Transverse colon (tissue), 4 donors: ENCODE measurements at regions not wholly inside any gene's neighbourhood (a gene's known extent, or its start where the extent isn't known, plus 50 kb on each side); places are given as distances from the start of the nearest gene placed in this dataset.

Experiments
- DNase-seq: peaks from one replicate; pipeline ENCODE4 v3.0.0-alpha.2; 2019
- H3K27ac ChIP-seq, 4 donors: fragments of 200-600 bp; sonication (generic); 2 replicates each; pipeline ENCODE4 v1.5.1; 2016 to 2018; ENCODE audit warnings: inconsistent platforms in 4 of 4
- H3K27me3 ChIP-seq: fragments of 200-600 bp; sonication (generic); 2 replicates; pipeline ENCODE4 v1.5.1; 2017; ENCODE audit warnings: inconsistent platforms
- H3K36me3 ChIP-seq, 4 donors: fragments of 200-600 bp; sonication (generic); 2 replicates each; pipeline ENCODE4 v1.5.1; 2017 to 2019; ENCODE audit warnings: inconsistent platforms in 4 of 4
- H3K4me1 ChIP-seq, 4 donors: fragments of 200-600 bp; sonication (generic); 2 replicates each; pipeline ENCODE4 v1.5.1; 2017 to 2020; ENCODE audit warnings: inconsistent platforms in 4 of 4
- H3K4me3 ChIP-seq, 4 donors: fragments of 200-600 bp; sonication (generic); 1 replicate in 1 of 4; 2 replicates in 3 of 4; pipeline versions ENCODE4 v1.5.1 to v1.6.1; 2017 to 2019; ENCODE audit warnings: inconsistent platforms in 4 of 4
- H3K9me3 ChIP-seq, 2 donors: fragments of 200-600 bp; sonication (generic); 2 replicates each; pipeline ENCODE4 v1.5.1; 2017 to 2019; ENCODE audit warnings: inconsistent platforms in 2 of 2
- EP300 ChIP-seq: sonication (generic); formaldehyde crosslinking; IDR thresholded peaks from one replicate; pipeline ENCODE4 v1.6.1; 2017; ENCODE audit warnings: antibody characterized with exemption, low read depth
- POLR2A ChIP-seq: fragments of 450-650 bp; IDR thresholded peaks from one replicate; pipeline ENCODE4 v1.6.1; 2016; ENCODE audit warnings: antibody characterized with exemption, mild to moderate bottlenecking, moderate library complexity
- POLR2AphosphoS5 ChIP-seq, 3 donors: sonication (generic); formaldehyde crosslinking; IDR thresholded peaks; one replicate each; pipeline ENCODE4 v1.6.1; 2016; ENCODE audit warnings: antibody characterized with exemption in 3 of 3
- WGBS, 2 donors: methylation state at CpG; one replicate each; pipeline ENCODE4 v1.1.5; 2018; ENCODE audit warnings: low coverage in 1 of 2; 5-methylcytosine and 5-hydroxymethylcytosine counted together
- in situ Hi-C, 4 donors: fragments of 200-750 bp; cut with MboI; loops; one replicate each; pipeline versions ENCODE4 v1.15.0 to v1.15.1; 2017; ENCODE audit warnings: low sequenced_read_pairs in 3 of 4, low pct_ligation_motif_present in 1 of 4, low pct_unique_long_range_greater_than_20kb in 1 of 4
- intact Hi-C: fragments of 100-400 bp; cut with DNase I; formaldehyde crosslinking; loops from one replicate; pipeline ENCODE4 v1.15.1; 2023; ENCODE audit warnings: low total_unique reads
- TF ChIP-seq, protein P1 (sequence below), 5 experiments: fragments of 200-600 bp in 3 of 5; fragments of 450-650 bp in 2 of 5; sonication (generic) in 3 of 5; IDR thresholded peaks; 1 replicate in 2 of 5; 2 replicates in 3 of 5; pipeline ENCODE4 v1.5.1; 2016 to 2017; ENCODE audit warnings: antibody characterized with exemption in 5 of 5, inconsistent platforms in 3 of 5, mild to moderate bottlenecking in 2 of 5, moderate library complexity in 1 of 5

DNA sequence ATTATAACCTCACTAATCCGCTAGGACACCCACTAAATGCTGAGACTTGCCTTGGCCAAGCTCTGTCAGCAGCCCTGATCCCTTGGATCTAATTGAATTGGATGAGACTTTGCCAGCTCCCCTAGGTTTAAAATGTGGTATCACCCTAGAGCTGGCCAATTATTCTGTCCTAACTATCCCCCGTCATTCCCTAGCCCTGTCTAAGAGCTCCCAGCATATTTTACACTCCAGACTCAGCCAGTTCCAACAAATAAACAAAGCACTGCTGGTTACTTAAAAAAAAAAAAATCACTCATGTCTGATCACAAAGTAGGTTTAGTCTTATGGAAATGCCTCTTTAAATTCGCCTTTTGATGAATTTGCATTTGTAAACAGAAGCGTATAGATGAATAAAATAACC is 147.9 kb upstream of the EGR2 start:
- Histone ChIP-seq H3K9me3 (no peaks in the 10 kb centered on the region), H3K27me3 (no peaks in the 10 kb centered on the region), H3K36me3 (no peaks in the 10 kb centered on the region), H3K27ac (no peak overlapping the region), H3K4me3 (no peak overlapping the region), H3K4me1 (no peaks in the 10 kb centered on the region)
- 73 to 81% methylated on average over 3 to 4 of the region's 4 CpGs for WGBS, 2 donors
- no peak for DNase-seq
- in situ Hi-C loops, result no loop called here
- intact Hi-C loops, result no loop called here
- no peak for TF ChIP-seq POLR2A
- no peak for TF ChIP-seq EP300
- TF ChIP-seq POLR2AphosphoS5 (IDR thresholded peaks at IDR 0.05), result no peak
- TF ChIP-seq, protein P1, sequence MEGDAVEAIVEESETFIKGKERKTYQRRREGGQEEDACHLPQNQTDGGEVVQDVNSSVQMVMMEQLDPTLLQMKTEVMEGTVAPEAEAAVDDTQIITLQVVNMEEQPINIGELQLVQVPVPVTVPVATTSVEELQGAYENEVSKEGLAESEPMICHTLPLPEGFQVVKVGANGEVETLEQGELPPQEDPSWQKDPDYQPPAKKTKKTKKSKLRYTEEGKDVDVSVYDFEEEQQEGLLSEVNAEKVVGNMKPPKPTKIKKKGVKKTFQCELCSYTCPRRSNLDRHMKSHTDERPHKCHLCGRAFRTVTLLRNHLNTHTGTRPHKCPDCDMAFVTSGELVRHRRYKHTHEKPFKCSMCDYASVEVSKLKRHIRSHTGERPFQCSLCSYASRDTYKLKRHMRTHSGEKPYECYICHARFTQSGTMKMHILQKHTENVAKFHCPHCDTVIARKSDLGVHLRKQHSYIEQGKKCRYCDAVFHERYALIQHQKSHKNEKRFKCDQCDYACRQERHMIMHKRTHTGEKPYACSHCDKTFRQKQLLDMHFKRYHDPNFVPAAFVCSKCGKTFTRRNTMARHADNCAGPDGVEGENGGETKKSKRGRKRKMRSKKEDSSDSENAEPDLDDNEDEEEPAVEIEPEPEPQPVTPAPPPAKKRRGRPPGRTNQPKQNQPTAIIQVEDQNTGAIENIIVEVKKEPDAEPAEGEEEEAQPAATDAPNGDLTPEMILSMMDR (IDR thresholded peaks at IDR 0.05), result no peak

DNA sequence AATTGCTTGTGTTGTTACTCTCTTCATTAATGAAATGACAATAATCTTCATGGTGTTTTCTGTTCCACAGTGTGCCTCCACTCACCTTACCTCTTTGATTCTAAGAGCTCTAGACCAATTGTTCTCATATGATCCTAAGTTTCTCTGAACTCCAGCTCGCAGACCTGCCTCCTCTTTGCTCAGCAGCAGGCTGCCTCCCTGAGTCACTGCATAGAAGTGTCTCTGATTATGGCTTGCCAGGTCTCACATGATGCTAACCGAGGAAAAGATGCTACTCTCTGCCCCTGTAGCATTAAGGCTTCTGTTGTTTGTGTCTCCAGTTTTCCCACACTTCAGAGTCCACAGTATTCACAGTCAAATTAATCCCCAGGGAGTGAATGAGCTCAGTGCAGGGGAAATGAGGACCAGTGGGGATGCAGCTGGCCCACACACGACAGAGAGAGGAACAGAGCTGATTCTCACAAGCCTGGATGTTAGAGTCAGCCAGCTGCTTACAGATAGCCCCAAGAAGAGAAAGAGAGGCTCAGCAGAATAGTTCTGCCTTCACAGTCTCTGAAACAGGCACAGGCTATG is 145.9 kb upstream of the EGR2 start:
- TF ChIP-seq POLR2AphosphoS5 (IDR thresholded peaks at IDR 0.05) (no peak), EP300 (no peak), POLR2A (no peak)
- TF ChIP-seq, protein P1 (IDR thresholded peaks at IDR 0.05), result no peak
- Histone ChIP-seq H3K36me3 (no peaks in the 10 kb centered on the region), H3K4me1 (no peaks in the 10 kb centered on the region), H3K27ac (no peak overlapping the region), H3K9me3 (no peaks in the 10 kb centered on the region), H3K27me3 (no peaks in the 10 kb centered on the region), H3K4me3 (no peak overlapping the region)
- no peak for DNase-seq
- in situ Hi-C loops (no loop called here), intact Hi-C loops (no loop called here)
- 45% methylated on average over 3 of the region's 3 CpGs; no CpG with 5 or more reads in 1 of the 2 donors for WGBS, 2 donors

DNA sequence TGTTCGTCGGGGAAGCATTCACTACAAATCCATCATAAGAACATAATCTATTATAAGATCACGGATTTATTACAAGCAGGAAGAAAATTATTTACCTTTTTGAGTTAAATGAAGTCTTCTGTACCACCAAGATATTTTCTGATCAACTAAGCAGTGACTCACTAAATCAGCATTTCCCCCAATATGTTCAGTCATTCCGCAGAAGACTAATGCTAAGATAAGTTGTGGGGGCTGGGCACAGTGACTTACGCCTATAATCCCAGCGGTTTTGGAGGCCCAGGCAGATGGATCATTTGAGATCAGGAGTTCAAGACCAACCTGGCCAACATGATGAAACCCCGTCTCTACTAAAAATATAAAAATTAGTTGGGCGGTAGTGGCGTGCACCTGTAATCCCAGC is 144.2 kb upstream of the EGR2 start:
- no peaks in the 10 kb centered on the region for H3K9me3 ChIP-seq
- H3K4me1 ChIP-seq, result no peaks in the 10 kb centered on the region
- TF ChIP-seq EP300 (no peak), POLR2A (no peak), POLR2AphosphoS5 (IDR thresholded peaks at IDR 0.05) (no peak)
- TF ChIP-seq, protein P1 (IDR thresholded peaks at IDR 0.05), result no peak
- no peaks in the 10 kb centered on the region for H3K27me3 ChIP-seq
- in situ Hi-C loops (no loop called here), intact Hi-C loops (no loop called here)
- no peak overlapping the region for H3K27ac ChIP-seq
- 84 to 94% methylated on average over 7 to 9 of the region's 9 CpGs for WGBS, 2 donors
- DNase-seq, result no peak
- no peaks in the 10 kb centered on the region for H3K36me3 ChIP-seq
- H3K4me3 ChIP-seq, result no peak overlapping the region

GRCh38 chr10:62959553-62959952 is 143.4 kb upstream of the EGR2 start:
- DNase-seq, result no peak
- no peak for TF ChIP-seq POLR2AphosphoS5 (IDR thresholded peaks at IDR 0.05)
- no peak for TF ChIP-seq EP300
- no peak for TF ChIP-seq POLR2A
- TF ChIP-seq, protein P1 (IDR thresholded peaks at IDR 0.05), result no peak
- in situ Hi-C loops (no loop called here), intact Hi-C loops (no loop called here)
- H3K4me3 ChIP-seq, result no peak overlapping the region
- no peaks in the 10 kb centered on the region for H3K27me3 ChIP-seq
- no peaks in the 10 kb centered on the region for H3K36me3 ChIP-seq
- 70 to 74% methylated on average over 3 to 5 of the region's 5 CpGs for WGBS, 2 donors
- no peak overlapping the region for H3K27ac ChIP-seq
- no peaks in the 10 kb centered on the region for H3K9me3 ChIP-seq
- no peaks in the 10 kb centered on the region for H3K4me1 ChIP-seq
